Choroid plexus epithelial cell (primary cell): ENCODE measurements at regions not wholly inside any gene's neighbourhood (a gene's known extent, or its start where the extent isn't known, plus 50 kb on each side); places are given as distances from the start of the nearest gene placed in this dataset.

ENCODE experiments used
- DNase-seq: peaks from one replicate; pipeline ENCODE4 v3.0.0-alpha.2; 2010; ENCODE audit warnings: low read depth
- H3K4me3 ChIP-seq: 2 replicates; pipeline ENCODE4 v1.5.1; 2011; ENCODE audit warnings: low read depth, mild to moderate bottlenecking, control low read depth, low read length, moderate library complexity
- CTCF ChIP-seq: conservative IDR thresholded peaks from 2 replicates; pipeline ENCODE4 v1.5.1; 2011; ENCODE audit warnings: low read depth, mild to moderate bottlenecking, control low read depth, inconsistent platforms, low read length, moderate library complexity

GRCh38 chr6:43900560-43900915 lies 130.5 kb downstream of the VEGFA start:
- TF ChIP-seq CTCF: no peak
- no peak for DNase-seq
- no peak overlapping the region for H3K4me3 ChIP-seq

- H3K4me3 ChIP-seq: no peak overlapping the region
- no peak for DNase-seq
- TF ChIP-seq CTCF: no peak
Observed at GRCh38 chr6:43899830-43900229, 129.8 kb downstream of the VEGFA start.

- H3K4me3 ChIP-seq: no peak overlapping the region
- no peak for DNase-seq
- no peak for TF ChIP-seq CTCF
Observed at GRCh38 chr6:43898358-43899131, 128.5 kb downstream of the VEGFA start.

GRCh38 chr6:43897571-43898302 lies 127.7 kb downstream of the VEGFA start:
- TF ChIP-seq CTCF: no peak
- no peak for DNase-seq
- no peak overlapping the region for H3K4me3 ChIP-seq

GRCh38 chr6:43896329-43897255 lies 126.6 kb downstream of the VEGFA start:
- DNase-seq: no peak
- no peak for TF ChIP-seq CTCF
- H3K4me3 ChIP-seq: no peak overlapping the region

GRCh38 chr6:43895656-43896328 lies 125.8 kb downstream of the VEGFA start:
- DNase-seq: no peak

More at GRCh38 chr6:43895656-43896328, 125.8 kb downstream of the VEGFA start:
- no peak overlapping the region for H3K4me3 ChIP-seq
- no peak for TF ChIP-seq CTCF
